HCT116 (cell line): ENCODE measurements at regions not wholly inside any gene's neighbourhood (a gene's known extent, or its start where the extent isn't known, plus 50 kb on each side); places are given as distances from the start of the nearest gene placed in this dataset.

Source experiments
- ATAC-seq: fragments of 200-7000 bp; cut with Tn5 transposase; 2 replicates; pipeline ENCODE4 v1.9.1; 2020; ENCODE audit warnings: mild to moderate bottlenecking, moderate library complexity
- BruUV-seq: library from RNA; stranded (reverse); fragments of 400-500 nt; replicated peaks from 2 replicates; lab custom pipeline; 2021; lab: Mats Ljungman, UMichigan
- CTCF ChIA-PET: fragments of 300-600 bp; sonication (Branson Sonifier 250); formaldehyde crosslinking; loops from one replicate; lab custom pipeline; 2021; ENCODE audit warnings: antibody characterized with exemption; lab: Charles Lee
- POLR2A ChIA-PET: fragments of 300-600, 350-600 bp; sonication (Branson Sonifier 250); formaldehyde crosslinking; loops from one replicate; lab custom pipeline; 2021; ENCODE audit warnings: antibody characterized with exemption; lab: Charles Lee
- RAD21 ChIA-PET, 2 experiments: fragments of 300-600 bp; sonication (Branson Sonifier 250); formaldehyde crosslinking; loops; one replicate each; lab custom pipeline; 2023; ENCODE audit warnings: low total read pairs in 2 of 2; ENCODE audit not compliant: uncharacterized antibody in 2 of 2, unreplicated experiment in 2 of 2, low non-redundant PET in 1 of 2; lab: Charles Lee
- DNase-seq: peaks from one replicate; pipeline ENCODE4 v3.0.0-alpha.2; 2010; ENCODE audit warnings: low read depth, low spot score
- H2AFZ ChIP-seq: fragments of 200-600 bp; shearing (Covaris generic), sonication (generic); 2 replicates; pipeline ENCODE4 v1.6.1; 2017; ENCODE audit warnings: low read depth, mixed run types, mixed read lengths, antibody characterized with exemption, low read length; ENCODE audit not compliant: poor library complexity, severe bottlenecking
- H3K27ac ChIP-seq: 2 replicates; pipeline ENCODE4 v1.5.1; 2012; ENCODE audit warnings: low read depth, low read length
- H3K27me3 ChIP-seq: fragments of 200-600 bp; sonication (generic); 2 replicates; pipeline ENCODE4 v1.6.1; 2016; ENCODE audit warnings: mixed run types, low read length, mixed read lengths; ENCODE audit not compliant: insufficient read depth
- H3K36me3 ChIP-seq, 2 experiments: fragments of 200-500 bp in 1 of 2; fragments of 200-600 bp in 1 of 2; sonication (Bioruptor generic) in 1 of 2; sonication (generic) in 1 of 2; 2 replicates each; pipeline versions ENCODE4 v1.5.1 to v1.6.1; 2014 to 2016; ENCODE audit warnings: low read length in 2 of 2, inconsistent platforms in 1 of 2, mixed read lengths in 1 of 2, mixed run types in 1 of 2; ENCODE audit not compliant: insufficient read depth in 2 of 2, control insufficient read depth in 1 of 2
- H3K4me1 ChIP-seq, 2 experiments: fragments of 200-600 bp in 1 of 2; sonication (generic) in 1 of 2; 2 replicates each; pipeline versions ENCODE4 v1.5.1 to v1.6.1; 2012 to 2017; ENCODE audit warnings: low read length in 2 of 2, inconsistent platforms in 1 of 2, mild to moderate bottlenecking in 1 of 2, mixed read lengths in 1 of 2, mixed run types in 1 of 2, moderate library complexity in 1 of 2; ENCODE audit not compliant: insufficient read depth in 2 of 2, control insufficient read depth in 1 of 2
- H3K4me2 ChIP-seq: fragments of 200-600 bp; sonication (generic); 2 replicates; pipeline ENCODE4 v1.6.1; 2017; ENCODE audit warnings: mixed run types, low read length, mixed read lengths
- H3K4me3 ChIP-seq, 2 experiments: fragments of 200-600 bp in 1 of 2; sonication (generic) in 1 of 2; replicated peaks in 1 of 2; 2 replicates each; pipeline ENCODE4 v1.5.1; 2011 to 2016; ENCODE audit warnings: low read length in 2 of 2, control low read depth in 1 of 2, low read depth in 1 of 2, mild to moderate bottlenecking in 1 of 2, mixed read lengths in 1 of 2, mixed run types in 1 of 2
- H3K79me2 ChIP-seq: fragments of 200-600 bp; sonication (generic); 2 replicates; pipeline ENCODE4 v1.6.1; 2017; ENCODE audit warnings: mild to moderate bottlenecking, mixed run types, low read length, moderate library complexity, mixed read lengths; ENCODE audit not compliant: insufficient read depth
- H3K9ac ChIP-seq: fragments of 200-600 bp; sonication (generic); 2 replicates; pipeline ENCODE4 v1.6.1; 2016; ENCODE audit warnings: low read length, mixed read lengths
- H3K9me2 ChIP-seq: fragments of 200-600 bp; sonication (generic), shearing (Covaris generic); 2 replicates; pipeline ENCODE4 v1.6.1; 2017; ENCODE audit warnings: mixed run types, mild to moderate bottlenecking, moderate library complexity; ENCODE audit not compliant: insufficient read depth
- H3K9me3 ChIP-seq, 2 experiments: fragments of 200-500 bp in 1 of 2; fragments of 200-600 bp in 1 of 2; sonication (Bioruptor generic) in 1 of 2; sonication (generic) in 1 of 2; 2 replicates each; pipeline ENCODE4 v1.6.1; 2014 to 2017; ENCODE audit warnings: low read length in 2 of 2, mixed read lengths in 2 of 2, inconsistent platforms in 1 of 2, low read depth in 1 of 2, mild to moderate bottlenecking in 1 of 2, mixed run types in 1 of 2, moderate library complexity in 1 of 2; ENCODE audit not compliant: control insufficient read depth in 1 of 2, insufficient read depth in 1 of 2
- H4K20me1 ChIP-seq: fragments of 200-600 bp; sonication (generic), shearing (Covaris generic); 2 replicates; pipeline ENCODE4 v1.6.1; 2017; ENCODE audit warnings: mixed run types, mild to moderate bottlenecking, moderate library complexity; ENCODE audit not compliant: insufficient read depth
- CBX3 ChIP-seq: IDR thresholded peaks from 2 replicates; pipeline ENCODE4 v1.6.1; 2012; ENCODE audit warnings: low read depth
- EGR1 ChIP-seq: IDR thresholded peaks from 2 replicates; pipeline ENCODE4 v1.6.1; 2012; ENCODE audit warnings: low read depth
- ELF1 ChIP-seq: IDR thresholded peaks from 2 replicates; pipeline ENCODE4 v1.6.1; 2012; ENCODE audit warnings: low read depth, borderline replicate concordance
- EZH2 ChIP-seq: fragments of 200-600 bp; sonication (generic); IDR thresholded peaks from 2 replicates; pipeline ENCODE4 v1.6.1; 2017; ENCODE audit warnings: antibody characterized with exemption, mixed run types
- FOSL1 ChIP-seq: IDR thresholded peaks from 2 replicates; pipeline ENCODE4 v1.6.1; 2012; ENCODE audit warnings: low read depth
- SIN3A ChIP-seq: IDR thresholded peaks from 2 replicates; pipeline ENCODE4 v1.6.1; 2012; ENCODE audit warnings: low read depth
- SRF ChIP-seq: IDR thresholded peaks from 2 replicates; pipeline ENCODE4 v1.6.1; 2012; ENCODE audit warnings: low read depth
- TCF7L2 ChIP-seq: IDR thresholded peaks from 2 replicates; pipeline ENCODE4 v1.7.0; 2011; ENCODE audit warnings: borderline replicate concordance, inconsistent platforms; ENCODE audit not compliant: insufficient read depth, insufficient read length; ENCODE audit errors: extremely low read depth
- YY1 ChIP-seq: IDR thresholded peaks from 2 replicates; pipeline ENCODE4 v1.6.1; 2011; ENCODE audit warnings: low read length, low read depth, moderate library complexity, mild to moderate bottlenecking; ENCODE audit not compliant: insufficient replicate concordance; ENCODE audit errors: extremely low read depth
- ZBTB33 ChIP-seq: IDR thresholded peaks from 2 replicates; pipeline ENCODE4 v1.6.1; 2011; ENCODE audit warnings: mild to moderate bottlenecking, low read length, moderate library complexity; ENCODE audit not compliant: insufficient replicate concordance; ENCODE audit errors: extremely low read depth
- ZNF274 ChIP-seq: fragments of 200-500 bp; sonication (Bioruptor generic); IDR thresholded peaks from 2 replicates; pipeline ENCODE4 v1.6.1; 2014; ENCODE audit warnings: mild to moderate bottlenecking, low read depth, low read length, inconsistent platforms
- intact Hi-C: fragments of 100-400 bp; cut with micrococcal nuclease; formaldehyde crosslinking; loops from 2 replicates; pipeline ENCODE4 v1.10.0; 2022
- TF ChIP-seq, protein P1 (sequence below): IDR thresholded peaks from 2 replicates; pipeline ENCODE4 v1.6.1; 2012; ENCODE audit warnings: low read depth
- TF ChIP-seq, protein P2 (sequence below), 3 experiments: fragments of 200-600 bp in 1 of 3; sonication (generic) in 1 of 3; IDR thresholded peaks in 2 of 3; conservative IDR thresholded peaks in 1 of 3; 2 replicates each; pipeline ENCODE4 v1.5.1; 2012 to 2017; ENCODE audit warnings: low read depth in 2 of 3, low read length in 2 of 3, antibody characterized with exemption in 1 of 3, borderline replicate concordance in 1 of 3, control low read depth in 1 of 3, mild to moderate bottlenecking in 1 of 3, mixed read lengths in 1 of 3, mixed run types in 1 of 3, moderate library complexity in 1 of 3; ENCODE audit not compliant: insufficient read depth in 1 of 3

GRCh38 chr18:39942702-39943101 lies 2012.3 kb upstream of the PIK3C3 start:
- DNase-seq, result no peak

More at GRCh38 chr18:39942702-39943101, 2012.3 kb upstream of the PIK3C3 start:
- ChIA-PET RAD21 (no interaction called here), CTCF (no interaction called here), POLR2A (no interaction called here)
- Histone ChIP-seq H3K4me1 (peaks cover 12 to 26% of the 10 kb centered on the region in 2 experiments), H3K9ac (no peak overlapping the region), H3K79me2 (no peaks in the 10 kb centered on the region), H3K27ac (no peak overlapping the region), H3K27me3 (no peaks in the 10 kb centered on the region), H3K9me3 (no peaks in the 10 kb centered on the region), H3K9me2 (no peaks in the 10 kb centered on the region), H2AFZ (no peak overlapping the region), H3K36me3 (no peaks in the 10 kb centered on the region), H4K20me1 (no peaks in the 10 kb centered on the region), H3K4me2 (no peak overlapping the region), H3K4me3 (no peak overlapping the region)
- intact Hi-C loops, result no loop called here
- no peak for TF ChIP-seq FOSL1
- TF ChIP-seq ZNF274, result no peak
- no peak for TF ChIP-seq ZBTB33
- TF ChIP-seq, protein P1, sequence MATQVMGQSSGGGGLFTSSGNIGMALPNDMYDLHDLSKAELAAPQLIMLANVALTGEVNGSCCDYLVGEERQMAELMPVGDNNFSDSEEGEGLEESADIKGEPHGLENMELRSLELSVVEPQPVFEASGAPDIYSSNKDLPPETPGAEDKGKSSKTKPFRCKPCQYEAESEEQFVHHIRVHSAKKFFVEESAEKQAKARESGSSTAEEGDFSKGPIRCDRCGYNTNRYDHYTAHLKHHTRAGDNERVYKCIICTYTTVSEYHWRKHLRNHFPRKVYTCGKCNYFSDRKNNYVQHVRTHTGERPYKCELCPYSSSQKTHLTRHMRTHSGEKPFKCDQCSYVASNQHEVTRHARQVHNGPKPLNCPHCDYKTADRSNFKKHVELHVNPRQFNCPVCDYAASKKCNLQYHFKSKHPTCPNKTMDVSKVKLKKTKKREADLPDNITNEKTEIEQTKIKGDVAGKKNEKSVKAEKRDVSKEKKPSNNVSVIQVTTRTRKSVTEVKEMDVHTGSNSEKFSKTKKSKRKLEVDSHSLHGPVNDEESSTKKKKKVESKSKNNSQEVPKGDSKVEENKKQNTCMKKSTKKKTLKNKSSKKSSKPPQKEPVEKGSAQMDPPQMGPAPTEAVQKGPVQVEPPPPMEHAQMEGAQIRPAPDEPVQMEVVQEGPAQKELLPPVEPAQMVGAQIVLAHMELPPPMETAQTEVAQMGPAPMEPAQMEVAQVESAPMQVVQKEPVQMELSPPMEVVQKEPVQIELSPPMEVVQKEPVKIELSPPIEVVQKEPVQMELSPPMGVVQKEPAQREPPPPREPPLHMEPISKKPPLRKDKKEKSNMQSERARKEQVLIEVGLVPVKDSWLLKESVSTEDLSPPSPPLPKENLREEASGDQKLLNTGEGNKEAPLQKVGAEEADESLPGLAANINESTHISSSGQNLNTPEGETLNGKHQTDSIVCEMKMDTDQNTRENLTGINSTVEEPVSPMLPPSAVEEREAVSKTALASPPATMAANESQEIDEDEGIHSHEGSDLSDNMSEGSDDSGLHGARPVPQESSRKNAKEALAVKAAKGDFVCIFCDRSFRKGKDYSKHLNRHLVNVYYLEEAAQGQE, result no peak
- no peak for TF ChIP-seq EGR1
- no peak for TF ChIP-seq YY1
- no peak for TF ChIP-seq CBX3
- TF ChIP-seq TCF7L2, result no peak
- no peak for TF ChIP-seq SIN3A
- no peak for TF ChIP-seq SRF
- TF ChIP-seq, protein P2, sequence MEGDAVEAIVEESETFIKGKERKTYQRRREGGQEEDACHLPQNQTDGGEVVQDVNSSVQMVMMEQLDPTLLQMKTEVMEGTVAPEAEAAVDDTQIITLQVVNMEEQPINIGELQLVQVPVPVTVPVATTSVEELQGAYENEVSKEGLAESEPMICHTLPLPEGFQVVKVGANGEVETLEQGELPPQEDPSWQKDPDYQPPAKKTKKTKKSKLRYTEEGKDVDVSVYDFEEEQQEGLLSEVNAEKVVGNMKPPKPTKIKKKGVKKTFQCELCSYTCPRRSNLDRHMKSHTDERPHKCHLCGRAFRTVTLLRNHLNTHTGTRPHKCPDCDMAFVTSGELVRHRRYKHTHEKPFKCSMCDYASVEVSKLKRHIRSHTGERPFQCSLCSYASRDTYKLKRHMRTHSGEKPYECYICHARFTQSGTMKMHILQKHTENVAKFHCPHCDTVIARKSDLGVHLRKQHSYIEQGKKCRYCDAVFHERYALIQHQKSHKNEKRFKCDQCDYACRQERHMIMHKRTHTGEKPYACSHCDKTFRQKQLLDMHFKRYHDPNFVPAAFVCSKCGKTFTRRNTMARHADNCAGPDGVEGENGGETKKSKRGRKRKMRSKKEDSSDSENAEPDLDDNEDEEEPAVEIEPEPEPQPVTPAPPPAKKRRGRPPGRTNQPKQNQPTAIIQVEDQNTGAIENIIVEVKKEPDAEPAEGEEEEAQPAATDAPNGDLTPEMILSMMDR (IDR thresholded peaks at IDR 0.05 in 2 of 3, conservative IDR thresholded peaks at IDR 0.05 in 1 of 3; ENCODE audit: borderline replicate concordance in 1 of 3, insufficient read depth in 1 of 3, low read depth in 2 of 3, low read length in 2 of 3), result no peak
- no peak for TF ChIP-seq EZH2
- no peak for TF ChIP-seq ELF1
- no peak for ATAC-seq
- BruUV-seq, result no TSS peak
